Mammary epithelial cell (primary cell): ENCODE measurements at regions not wholly inside any gene's neighbourhood (a gene's known extent, or its start where the extent isn't known, plus 50 kb on each side); places are given as distances from the start of the nearest gene placed in this dataset.

Experiments used
- CTCF ChIP-seq, 2 donors: IDR thresholded peaks in 1 of 2; conservative IDR thresholded peaks in 1 of 2; 2 replicates each; pipeline ENCODE4 v1.5.1; 2011 to 2012; ENCODE audit warnings: inconsistent platforms in 2 of 2, low read length in 2 of 2, mild to moderate bottlenecking in 2 of 2, control low read depth in 1 of 2, low read depth in 1 of 2; ENCODE audit not compliant: insufficient read depth in 1 of 2; ENCODE audit errors: extremely low read depth in 1 of 2
- EZH2 ChIP-seq: IDR thresholded peaks from 2 replicates; pipeline ENCODE4 v1.6.1; 2012; ENCODE audit warnings: low read length, inconsistent platforms, borderline replicate concordance

- TF ChIP-seq CTCF (conservative IDR thresholded peaks at IDR 0.05 in 1 of 2, IDR thresholded peaks at IDR 0.05 in 1 of 2; ENCODE audit: extremely low read depth in 1 of 2, insufficient read depth in 1 of 2, low read depth in 1 of 2, low read length in 2 of 2), result no peak
- TF ChIP-seq EZH2, result no peak
Measured at GRCh38 chr12:42691991-42692557, 102.5 kb upstream of the PRICKLE1 start.
